ENCODE measurements at regions not wholly inside any gene's neighbourhood (a gene's known extent, or its start where the extent isn't known, plus 50 kb on each side); places are given as distances from the start of the nearest gene placed in this dataset.

DNA sequence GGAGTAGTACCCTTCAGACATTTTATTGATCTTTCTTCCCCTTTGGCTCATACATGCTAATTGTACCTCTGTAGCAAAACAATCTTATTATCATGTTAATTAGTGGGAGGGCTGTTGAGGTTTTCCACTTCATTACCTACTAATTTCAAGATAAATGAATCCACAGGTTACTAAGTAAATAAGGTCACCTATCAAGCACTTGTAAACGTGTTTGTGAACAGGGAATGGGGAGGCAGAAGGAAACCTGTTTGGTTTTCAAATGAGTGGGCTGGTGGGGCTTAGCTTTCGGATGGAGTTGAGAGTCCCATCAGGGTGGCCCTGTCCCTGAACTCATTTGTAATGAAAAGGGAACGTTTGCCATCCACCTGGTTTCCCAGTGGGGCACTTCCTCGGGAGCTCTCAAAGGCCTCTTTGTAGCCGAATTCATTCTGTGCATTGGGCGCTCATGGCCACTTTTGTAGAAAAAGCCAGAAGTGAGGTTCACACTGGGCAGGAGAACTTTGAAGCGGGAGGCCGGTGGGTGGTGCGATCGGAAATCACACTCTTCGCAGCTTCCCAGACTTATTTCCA, 419.8 kb upstream of the NR2F2 start:
- no peak for DNase-seq

GRCh38 chr15:95911570-95912279, 418.8 kb upstream of the NR2F2 start:
- no peak for DNase-seq

DNA sequence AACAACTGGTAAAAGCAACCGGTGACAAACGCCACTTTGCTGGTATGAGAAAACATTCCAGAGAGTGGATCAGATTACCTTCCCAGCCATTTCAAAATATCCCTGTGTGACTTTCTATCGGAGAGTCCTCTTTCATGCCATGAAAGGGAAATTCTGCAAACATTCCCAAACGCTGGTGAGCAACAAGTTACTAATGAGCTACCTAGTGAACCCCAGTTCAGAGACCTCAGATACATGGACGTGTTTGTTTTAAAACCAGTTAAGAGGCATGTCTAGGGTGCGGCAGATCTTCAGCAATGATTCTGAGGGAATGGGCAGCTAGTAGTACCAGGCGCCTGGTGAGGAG, 418.2 kb upstream of the NR2F2 start:
- DNase-seq: no peak

- no peak for DNase-seq
These were observed 417.8 kb upstream of the NR2F2 start for GRCh38 chr15:95912728-95913127.

DNA sequence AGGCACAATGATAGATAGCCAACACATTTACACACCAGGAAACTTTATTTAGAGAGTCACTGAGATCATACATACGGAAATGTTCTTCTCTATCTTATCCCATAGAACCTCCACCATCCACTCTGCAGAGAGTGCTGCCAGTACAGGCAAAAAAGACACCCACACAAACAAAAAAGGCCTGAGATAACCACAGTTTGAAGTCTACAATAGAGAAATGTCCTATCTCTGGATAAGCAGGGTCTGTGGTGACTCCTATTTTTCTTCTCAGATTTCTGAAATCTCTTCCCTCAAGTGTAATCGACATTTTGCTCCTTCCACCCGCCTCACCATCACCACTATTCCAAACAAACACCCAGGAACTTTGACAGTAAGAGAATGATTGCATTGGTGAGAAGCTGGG, 413.9 kb upstream of the NR2F2 start:
- no peak for DNase-seq

GRCh38 chr15:95918525-95918924, 412.0 kb upstream of the NR2F2 start:
- DNase-seq: no peak

GRCh38 chr15:95919460-95919859, 411.0 kb upstream of the NR2F2 start:
- DNase-seq: no peak

DNA sequence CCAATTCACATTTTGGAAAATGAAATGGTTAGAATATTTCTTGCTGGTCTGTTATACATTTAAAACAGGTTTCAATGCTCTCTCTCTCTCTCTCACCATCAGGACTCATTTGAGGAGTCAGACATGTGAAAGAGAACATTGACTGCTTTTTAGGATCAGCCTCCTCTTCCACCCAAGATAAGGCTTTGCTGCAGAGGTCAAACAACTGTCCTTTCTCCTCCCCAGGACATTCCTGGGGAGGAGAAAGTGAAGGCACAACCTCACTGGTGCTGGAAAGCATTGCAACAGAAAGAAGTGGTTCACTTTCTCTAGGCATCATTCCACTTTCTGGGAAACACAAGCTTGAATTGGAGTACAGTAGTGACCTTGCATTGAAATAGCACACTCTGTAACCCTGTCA, 409.1 kb upstream of the NR2F2 start:
- DNase-seq: no peak

GRCh38 chr15:95922431-95922830, 408.1 kb upstream of the NR2F2 start:
- no peak for DNase-seq

- no peak for DNase-seq
These were observed 406.7 kb upstream of the NR2F2 start for GRCh38 chr15:95923792-95924191.

- DNase-seq: no peak
These were observed 401.7 kb upstream of the NR2F2 start for GRCh38 chr15:95928822-95929221.

- no peak for DNase-seq
These were observed 401.2 kb upstream of the NR2F2 start for GRCh38 chr15:95929232-95929846.

GRCh38 chr15:95930659-95931375, 399.7 kb upstream of the NR2F2 start:
- no peak for DNase-seq

GRCh38 chr15:95931619-95932018, 398.9 kb upstream of the NR2F2 start:
- DNase-seq: no peak

DNA sequence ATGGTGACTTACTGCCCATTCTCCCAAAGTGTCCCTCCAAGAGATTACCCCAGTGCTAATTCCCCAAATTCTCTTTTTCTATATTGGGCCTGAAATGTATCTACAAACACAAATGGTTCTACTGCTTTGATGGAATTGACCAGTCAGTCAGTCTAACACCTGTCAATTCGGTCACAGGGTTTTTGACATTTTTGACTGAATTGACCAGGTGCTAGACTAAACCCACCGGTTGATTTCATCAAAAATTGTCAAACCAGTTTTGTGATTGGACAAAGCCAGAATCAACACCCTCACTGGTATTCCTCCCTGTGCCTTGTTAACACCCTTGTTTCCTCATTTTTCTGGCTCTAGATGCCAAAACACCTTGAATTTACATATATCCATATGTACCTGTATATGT, 398.4 kb upstream of the NR2F2 start:
- no peak for DNase-seq

DNA sequence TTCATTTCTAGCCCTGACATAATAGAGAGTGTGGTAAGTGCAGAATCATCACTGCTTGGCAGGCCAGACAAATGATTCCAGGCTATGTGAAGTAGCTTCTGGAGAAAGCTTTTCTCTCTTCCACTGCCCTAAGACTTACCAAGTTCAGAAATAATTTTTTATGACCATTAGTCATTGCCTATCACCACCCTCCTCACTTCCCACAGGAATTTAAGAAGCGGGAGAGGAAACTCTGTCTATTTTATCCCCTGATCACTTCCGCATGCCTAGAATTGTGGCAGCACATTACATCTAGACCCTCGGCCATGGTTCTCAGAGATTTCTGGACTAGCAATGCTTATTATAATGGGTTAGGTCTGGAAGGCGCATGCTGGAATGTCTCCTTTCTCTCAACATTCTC, 397.8 kb upstream of the NR2F2 start:
- DNase-seq: no peak

- DNase-seq: no peak
These were observed 394.6 kb upstream of the NR2F2 start for GRCh38 chr15:95935852-95936251.

- DNase-seq: no peak
These were observed 393.4 kb upstream of the NR2F2 start for GRCh38 chr15:95937128-95937528.

DNA sequence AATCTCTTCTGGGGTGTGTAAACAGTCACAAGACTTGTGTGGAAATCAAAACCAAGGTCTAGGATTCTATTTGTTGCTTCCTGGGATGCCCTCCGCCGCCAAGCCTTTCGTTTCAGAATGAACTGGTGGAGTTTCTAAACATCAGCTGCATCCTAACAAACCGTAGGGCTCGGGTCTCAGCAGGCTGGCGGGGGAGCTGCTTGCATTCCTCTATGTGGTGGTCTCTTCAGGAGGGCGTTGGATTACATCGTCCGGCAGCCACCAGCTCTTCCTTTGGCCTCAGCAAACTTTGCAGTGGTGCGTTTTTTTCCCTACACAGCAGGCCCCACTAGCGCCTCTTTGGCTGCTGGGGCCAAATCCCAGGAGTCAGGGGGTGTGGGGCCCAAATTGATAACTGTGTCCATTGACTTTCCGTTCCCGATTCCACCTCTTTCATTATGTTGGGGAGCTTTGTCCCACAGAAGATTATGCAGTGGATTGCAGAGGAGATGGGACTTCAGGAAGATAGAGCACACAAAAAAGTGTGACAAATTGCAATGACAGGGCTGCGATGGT, 390.0 kb upstream of the NR2F2 start:
- no peak for DNase-seq

- no peak for DNase-seq
These were observed 386.3 kb upstream of the NR2F2 start for GRCh38 chr15:95944193-95944592.

GRCh38 chr15:95944661-95945255, 385.7 kb upstream of the NR2F2 start:
- DNase-seq: no peak

DNA sequence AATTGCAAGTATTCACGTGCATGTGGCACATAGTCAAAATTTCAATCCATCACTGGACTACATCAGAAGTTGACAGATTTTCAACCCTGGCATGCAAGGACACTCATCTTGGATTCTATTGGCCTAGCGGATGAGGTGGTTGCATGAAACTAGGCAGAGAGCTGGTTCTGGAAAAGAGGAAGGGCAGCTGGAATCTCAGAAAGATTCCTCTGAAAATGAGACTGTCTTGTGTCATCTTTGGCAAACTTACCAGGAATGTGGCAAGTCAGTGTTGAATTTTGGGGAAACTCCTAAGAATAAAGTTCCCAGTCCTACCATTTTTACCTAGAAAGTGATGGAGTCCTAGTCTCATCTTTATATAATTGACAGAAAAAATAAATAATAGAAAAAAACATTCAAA, 384.3 kb upstream of the NR2F2 start:
- DNase-seq: no peak

DNA sequence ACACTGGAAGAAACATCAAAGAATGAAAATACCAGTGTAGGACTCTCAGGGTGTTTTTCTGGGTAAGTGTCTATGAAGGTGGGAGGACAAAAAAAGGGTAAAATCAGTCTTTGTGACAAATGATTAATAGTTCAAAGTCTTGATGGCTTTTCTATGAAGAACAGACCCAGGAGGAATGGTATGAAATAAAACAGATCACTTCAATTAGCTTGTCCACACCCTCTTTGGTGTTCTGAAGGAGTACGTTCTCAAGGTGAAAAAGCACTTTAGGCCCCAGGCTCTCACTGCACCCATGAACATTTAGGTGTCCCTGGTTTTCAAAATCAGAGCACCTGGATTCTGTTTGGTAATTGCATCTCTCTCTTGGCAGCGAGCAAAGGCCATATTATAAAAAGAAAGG, 383.6 kb upstream of the NR2F2 start:
- DNase-seq: no peak
